Suppressor macrophage (primary cell): ENCODE measurements at regions not wholly inside any gene's neighbourhood (a gene's known extent, or its start where the extent isn't known, plus 50 kb on each side); places are given as distances from the start of the nearest gene placed in this dataset.
A peak's percentile ranks its signal among the peaks of the same experiment; 100 is the strongest.

ENCODE experiments used
- DNase-seq, 4 experiments: peaks; one replicate each; pipeline ENCODE4 v3.0.0-alpha.2; 2020 to 2022

DNA sequence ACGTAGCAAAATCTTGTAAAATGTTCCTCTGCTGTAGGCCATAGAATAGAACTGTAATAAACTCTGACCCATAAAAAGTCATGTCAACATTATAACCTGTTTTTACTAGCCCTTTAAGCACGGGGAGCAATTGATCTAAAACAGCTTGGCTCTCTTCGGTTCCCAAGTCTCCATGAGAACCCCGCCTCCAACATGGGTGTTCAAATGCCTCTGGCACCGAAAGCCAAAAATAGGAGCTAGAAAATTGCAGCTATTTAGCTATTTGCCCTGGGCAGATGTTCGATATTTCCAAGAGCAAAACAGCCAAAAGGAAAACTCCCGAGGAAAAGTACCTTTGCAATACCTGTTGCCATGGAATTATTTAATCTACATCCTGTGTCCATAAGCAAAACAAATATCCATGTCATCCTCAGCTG is 563.1 kb downstream of the EFNB2 start:
- no peak for DNase-seq

- no peak for DNase-seq
Observed at GRCh38 chr13:105971738-105972137, 563.7 kb downstream of the EFNB2 start.

DNA sequence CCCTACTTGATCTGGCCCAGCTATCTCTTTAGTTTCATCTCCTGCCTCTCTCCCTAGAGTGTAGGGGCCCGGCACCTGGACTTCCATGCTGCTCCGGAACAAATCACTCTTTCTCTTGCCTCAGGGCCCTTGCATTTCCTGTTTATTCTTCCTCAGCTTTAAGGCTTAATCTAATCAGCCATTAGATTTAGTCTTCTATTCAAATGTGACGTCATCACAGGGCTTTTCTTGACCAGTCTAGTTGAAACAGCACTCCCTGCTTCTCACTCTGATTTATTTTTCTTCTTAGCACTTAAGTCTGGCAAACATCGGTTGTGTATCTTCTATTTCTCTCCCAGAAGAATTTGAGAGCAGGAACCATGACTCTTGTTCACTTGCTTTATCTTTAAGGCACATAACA is 564.1 kb downstream of the EFNB2 start:
- no peak for DNase-seq

GRCh38 chr13:105969761-105970160 is 565.7 kb downstream of the EFNB2 start:
- no peak for DNase-seq

DNA sequence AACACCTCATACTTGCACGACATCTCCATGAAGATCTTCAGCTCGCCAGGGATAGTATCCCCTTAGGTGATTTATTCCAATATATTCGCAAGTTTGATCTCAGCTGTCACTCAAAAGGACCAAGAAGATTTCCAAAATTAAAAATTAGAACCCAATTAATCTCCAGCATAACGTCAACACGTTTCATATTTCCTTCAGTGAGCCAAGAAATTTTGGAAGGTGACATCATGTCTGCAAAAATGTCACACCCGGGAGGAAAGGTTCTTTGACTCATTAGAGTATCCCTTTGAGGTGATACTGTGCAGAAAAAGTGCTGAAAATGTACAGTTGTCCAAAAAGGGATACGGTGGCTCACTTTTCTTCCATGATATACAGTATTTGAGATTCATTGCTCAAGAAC is 569.6 kb downstream of the EFNB2 start:
- no peak for DNase-seq

GRCh38 chr13:105962080-105962479 is 573.4 kb downstream of the EFNB2 start:
- DNase-seq: no peak

DNA sequence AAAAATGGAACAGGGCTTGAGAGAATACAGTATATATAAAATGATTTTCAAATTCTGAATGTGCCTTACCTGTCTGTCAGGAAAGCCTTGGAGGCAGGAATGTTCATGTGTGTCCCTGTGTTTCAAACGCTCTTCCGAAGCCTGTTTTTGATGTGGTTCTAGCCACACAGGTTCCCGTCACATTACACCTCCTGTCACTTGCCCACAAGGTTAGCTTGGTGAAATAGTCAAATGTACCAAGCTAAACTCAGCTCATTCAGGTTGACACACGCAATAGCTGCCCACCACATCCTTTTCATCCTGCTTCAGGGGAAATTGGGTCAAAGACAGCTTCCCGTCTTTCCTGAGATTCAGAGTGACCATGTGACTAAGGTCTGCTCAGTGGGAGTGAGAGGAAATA is 574.0 kb downstream of the EFNB2 start:
- no peak for DNase-seq

DNA sequence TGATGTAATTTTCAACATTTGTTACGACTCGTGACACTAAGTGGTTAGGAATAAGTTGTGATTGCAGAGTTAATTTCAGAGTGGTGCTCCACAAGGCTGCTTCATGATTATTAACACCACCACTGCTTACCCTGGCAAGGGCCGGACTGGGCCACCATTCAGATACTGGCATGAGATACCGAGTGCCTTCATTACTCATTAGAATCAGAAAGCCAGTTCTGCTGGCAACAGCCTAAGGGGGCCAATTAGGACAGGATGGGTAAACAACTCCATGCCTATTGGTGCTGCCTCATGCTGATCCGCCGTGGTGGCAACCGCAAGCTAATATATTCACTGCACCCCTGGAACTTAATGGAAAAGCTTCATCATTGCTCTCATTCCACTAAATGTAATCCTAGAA is 575.1 kb downstream of the EFNB2 start:
- DNase-seq: no peak

GRCh38 chr13:105959876-105960275 is 575.6 kb downstream of the EFNB2 start:
- DNase-seq: no peak

DNA sequence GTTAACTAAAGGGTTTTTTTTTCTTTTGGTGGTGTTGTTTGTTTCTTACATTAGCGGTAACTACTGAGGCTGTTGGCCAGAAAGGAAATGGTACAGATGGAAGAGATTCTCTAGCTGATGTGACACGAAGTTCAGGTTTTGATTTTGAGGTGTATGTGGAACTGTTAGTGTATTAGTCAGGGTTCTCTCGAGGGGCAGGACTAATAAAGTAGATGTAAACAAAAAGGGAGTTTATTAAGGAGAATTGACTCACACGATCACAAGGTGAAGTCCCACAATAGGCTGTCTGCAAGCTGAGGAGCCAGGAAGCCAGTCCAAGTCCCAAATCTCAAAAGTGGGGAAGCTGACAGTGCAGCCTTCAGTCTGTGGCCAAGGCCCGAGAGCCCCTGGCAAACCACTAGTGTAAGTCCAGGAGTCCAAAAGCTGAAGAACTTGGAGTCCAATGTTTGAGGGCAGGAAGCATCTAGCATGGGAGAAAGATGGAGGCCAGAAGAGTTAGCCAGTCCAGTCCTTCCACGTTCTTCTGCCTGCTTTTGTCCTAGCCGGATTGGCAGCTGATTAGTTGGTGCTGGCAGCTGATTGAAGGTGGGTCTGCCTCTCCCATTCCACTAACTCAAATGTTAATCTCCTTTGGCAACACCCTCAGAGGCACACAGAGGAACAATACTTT is 577.6 kb downstream of the EFNB2 start:
- DNase-seq: no peak

- no peak for DNase-seq
Observed at GRCh38 chr13:105956921-105957320, 578.5 kb downstream of the EFNB2 start.

- no peak for DNase-seq
Observed at GRCh38 chr13:105952973-105953290, 582.5 kb downstream of the EFNB2 start.

DNA sequence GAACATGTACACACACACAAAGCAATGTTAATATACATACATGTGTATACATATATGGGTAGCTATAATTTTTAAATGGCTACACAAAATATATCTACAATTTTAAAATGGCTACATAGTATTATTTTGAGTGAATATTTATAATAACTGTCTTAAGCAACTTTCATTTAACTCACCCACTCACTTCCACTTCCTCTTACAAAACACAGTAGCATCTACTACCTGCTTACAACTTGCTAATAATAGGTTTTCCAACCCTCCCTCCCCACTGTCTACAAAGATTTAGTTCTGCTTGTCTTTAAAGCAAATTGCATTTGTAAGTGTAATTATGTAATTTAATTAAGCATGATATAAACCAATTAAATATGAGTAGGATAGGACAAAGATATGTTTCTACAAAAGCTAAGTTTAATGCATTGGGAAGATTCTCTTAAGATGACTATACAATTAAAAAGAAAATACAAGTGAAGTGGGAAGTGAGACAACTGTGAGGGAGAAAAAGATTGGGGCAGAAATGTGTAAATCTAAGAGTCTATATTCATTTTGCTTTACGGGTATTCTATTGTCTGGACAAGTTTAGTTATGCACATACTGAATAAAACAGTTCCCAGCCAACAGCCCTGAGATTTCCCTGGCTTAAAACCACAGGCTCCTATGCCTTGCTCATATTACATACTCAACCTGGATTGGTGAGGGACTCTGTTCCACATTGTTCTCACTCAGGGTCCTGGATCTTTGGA is 583.1 kb downstream of the EFNB2 start:
- DNase-seq: no peak

- DNase-seq: no peak
Observed at GRCh38 chr13:105948143-105948542, 587.3 kb downstream of the EFNB2 start.

- no peak for DNase-seq
Observed at GRCh38 chr13:105940882-105941281, 594.6 kb downstream of the EFNB2 start.

DNA sequence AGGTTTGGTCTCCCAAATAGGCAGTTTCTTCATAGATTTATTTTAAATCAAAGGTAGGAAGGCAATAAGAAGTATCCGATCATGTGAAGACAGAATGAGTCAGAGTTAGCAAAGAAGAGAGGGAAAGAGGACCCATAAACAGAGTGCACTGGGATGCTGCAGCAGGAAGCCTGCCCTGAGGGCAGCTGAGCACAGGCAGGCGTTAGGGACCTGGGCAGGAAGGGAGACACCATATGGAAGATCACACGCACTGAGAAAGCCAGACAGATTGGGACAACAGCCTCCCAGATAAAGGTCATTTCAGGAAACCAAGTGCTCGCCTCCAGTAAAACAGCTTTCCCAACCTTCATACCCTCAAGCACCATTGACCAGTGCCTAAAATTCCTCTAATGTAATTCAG is 598.0 kb downstream of the EFNB2 start:
- DNase-seq: no peak

GRCh38 chr13:105936816-105937215 is 598.6 kb downstream of the EFNB2 start:
- no peak for DNase-seq

- DNase-seq: no peak
Observed at GRCh38 chr13:105929505-105929904, 606.0 kb downstream of the EFNB2 start.

- no peak for DNase-seq
Observed at GRCh38 chr13:105928901-105929300, 606.6 kb downstream of the EFNB2 start.

DNA sequence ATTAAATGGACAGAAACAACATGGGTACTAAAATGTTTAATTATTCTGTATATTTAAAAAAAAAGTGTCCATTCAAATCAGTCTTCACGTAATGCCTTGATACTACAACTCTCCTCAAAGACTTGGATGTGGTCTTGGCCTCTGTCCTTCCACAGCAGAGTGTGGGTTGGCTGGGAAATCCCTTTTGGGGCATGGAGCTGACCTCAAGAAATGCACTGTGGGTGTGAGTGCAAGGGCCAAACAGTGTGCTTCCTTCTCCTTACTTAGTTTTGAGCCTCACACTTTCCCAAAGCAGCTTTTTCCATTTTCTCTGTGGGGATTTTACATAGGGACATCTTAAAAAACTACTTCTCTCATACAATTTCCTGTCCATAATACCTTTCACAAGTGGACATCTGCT is 607.4 kb downstream of the EFNB2 start:
- no peak for DNase-seq

- DNase-seq: no peak
Observed at GRCh38 chr13:105925496-105925895, 610.0 kb downstream of the EFNB2 start.

GRCh38 chr13:105921711-105922110 is 613.8 kb downstream of the EFNB2 start:
- no peak for DNase-seq

GRCh38 chr13:105920370-105920769 is 615.1 kb downstream of the EFNB2 start:
- peak in 3 of 4 experiments; percentile 2 to 23 (median 9) for DNase-seq

GRCh38 chr13:105918842-105919741 is 616.4 kb downstream of the EFNB2 start:
- no peak for DNase-seq
